Upper lobe of right lung (tissue), 1 donor: ENCODE measurements at regions not wholly inside any gene's neighbourhood (a gene's known extent, or its start where the extent isn't known, plus 50 kb on each side); places are given as distances from the start of the nearest gene placed in this dataset.

ENCODE experiments used
- ATAC-seq: fragments of 200-7000 bp; cut with Tn5 transposase; one replicate; pipeline ENCODE4 v1.9.1; 2020; ENCODE audit warnings: mild to moderate bottlenecking, moderate library complexity
- DNase-seq: peaks from one replicate; pipeline ENCODE4 v3.0.0-alpha.2; 2020
- H3K27ac ChIP-seq: fragments of 200-600 bp; one replicate; pipeline ENCODE4 v1.8.0; 2022
- H3K27me3 ChIP-seq: fragments of 200-600 bp; one replicate; pipeline ENCODE4 v1.8.0; 2022; ENCODE audit warnings: mild to moderate bottlenecking
- H3K36me3 ChIP-seq: fragments of 200-600 bp; one replicate; pipeline ENCODE4 v1.8.0; 2022
- H3K4me1 ChIP-seq: fragments of 200-600 bp; one replicate; pipeline ENCODE4 v1.8.0; 2022
- H3K4me3 ChIP-seq: fragments of 200-600 bp; one replicate; pipeline ENCODE4 v1.8.0; 2022; ENCODE audit warnings: mild to moderate bottlenecking
- H3K9me3 ChIP-seq: fragments of 200-600 bp; one replicate; pipeline ENCODE4 v1.8.0; 2022
- intact Hi-C: fragments of 100-400 bp; cut with DNase I; formaldehyde crosslinking; loops from one replicate; pipeline ENCODE4 v1.11.0; 2022
- TF ChIP-seq, protein P1 (sequence below): fragments of 200-600 bp; IDR thresholded peaks from one replicate; pipeline ENCODE4 v1.8.0; 2022; ENCODE audit warnings: antibody characterized with exemption
- donor health status: DM: no; HTN: yes; CAD: no; lungs with severe emphysema.

DNA sequence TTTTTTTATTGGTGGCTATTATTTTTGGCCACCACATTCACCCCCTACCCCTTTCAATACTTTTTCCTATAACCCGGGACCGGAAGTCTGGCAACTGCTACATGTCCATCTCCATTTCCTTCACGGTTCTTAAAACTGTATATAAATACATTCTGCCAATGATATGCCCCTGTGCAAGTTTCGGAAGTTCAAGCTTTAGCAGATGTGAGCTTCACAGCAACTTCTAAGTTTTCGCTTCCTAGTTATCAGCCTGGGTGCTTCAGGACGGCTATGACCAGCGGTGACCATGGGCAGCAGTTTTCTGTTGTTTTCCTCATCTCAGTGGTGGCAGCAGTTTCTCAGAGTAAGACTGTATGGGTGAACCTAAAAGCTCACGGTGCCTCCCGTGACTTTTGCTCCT lies 153.5 kb upstream of the NFE2L3 start:
- ATAC-seq (no peak), DNase-seq (no peak)
- Histone ChIP-seq H3K36me3 (no peaks in the 10 kb centered on the region), H3K4me3 (no peak overlapping the region), H3K9me3 (no peaks in the 10 kb centered on the region), H3K27me3 (peaks cover 4% of the 10 kb centered on the region), H3K27ac (no peak overlapping the region), H3K4me1 (no peaks in the 10 kb centered on the region)
- intact Hi-C loops, result no loop called here
- TF ChIP-seq, protein P1, sequence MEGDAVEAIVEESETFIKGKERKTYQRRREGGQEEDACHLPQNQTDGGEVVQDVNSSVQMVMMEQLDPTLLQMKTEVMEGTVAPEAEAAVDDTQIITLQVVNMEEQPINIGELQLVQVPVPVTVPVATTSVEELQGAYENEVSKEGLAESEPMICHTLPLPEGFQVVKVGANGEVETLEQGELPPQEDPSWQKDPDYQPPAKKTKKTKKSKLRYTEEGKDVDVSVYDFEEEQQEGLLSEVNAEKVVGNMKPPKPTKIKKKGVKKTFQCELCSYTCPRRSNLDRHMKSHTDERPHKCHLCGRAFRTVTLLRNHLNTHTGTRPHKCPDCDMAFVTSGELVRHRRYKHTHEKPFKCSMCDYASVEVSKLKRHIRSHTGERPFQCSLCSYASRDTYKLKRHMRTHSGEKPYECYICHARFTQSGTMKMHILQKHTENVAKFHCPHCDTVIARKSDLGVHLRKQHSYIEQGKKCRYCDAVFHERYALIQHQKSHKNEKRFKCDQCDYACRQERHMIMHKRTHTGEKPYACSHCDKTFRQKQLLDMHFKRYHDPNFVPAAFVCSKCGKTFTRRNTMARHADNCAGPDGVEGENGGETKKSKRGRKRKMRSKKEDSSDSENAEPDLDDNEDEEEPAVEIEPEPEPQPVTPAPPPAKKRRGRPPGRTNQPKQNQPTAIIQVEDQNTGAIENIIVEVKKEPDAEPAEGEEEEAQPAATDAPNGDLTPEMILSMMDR, result no peak

DNA sequence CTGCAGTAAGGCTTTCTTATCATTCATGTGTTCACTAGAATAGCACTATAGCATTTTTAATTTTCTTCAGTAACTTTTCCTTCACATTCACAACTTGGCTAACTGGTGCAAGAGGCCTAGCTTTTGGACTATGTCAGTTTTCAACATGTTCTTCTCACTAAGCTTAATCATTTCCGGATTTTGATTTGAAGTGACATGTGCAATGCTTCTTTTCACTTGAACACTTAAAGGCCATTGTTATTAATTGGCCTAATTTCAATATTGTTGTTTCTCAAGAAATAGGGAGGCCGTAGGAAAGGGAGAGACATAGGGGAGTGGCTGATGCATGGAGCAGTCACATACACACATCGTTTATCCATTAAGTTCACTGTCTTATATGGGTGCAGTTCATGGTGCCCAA lies 151.2 kb upstream of the NFE2L3 start:
- H3K9me3 ChIP-seq, result no peaks in the 10 kb centered on the region
- DNase-seq, result no peak
- intact Hi-C loops, result no loop called here
- TF ChIP-seq, protein P1, result no peak
- H3K4me3 ChIP-seq, result no peak overlapping the region
- no peaks in the 10 kb centered on the region for H3K36me3 ChIP-seq
- no peaks in the 10 kb centered on the region for H3K4me1 ChIP-seq
- H3K27ac ChIP-seq, result no peak overlapping the region
- no peak for ATAC-seq
- peaks cover 10% of the 10 kb centered on the region for H3K27me3 ChIP-seq

DNA sequence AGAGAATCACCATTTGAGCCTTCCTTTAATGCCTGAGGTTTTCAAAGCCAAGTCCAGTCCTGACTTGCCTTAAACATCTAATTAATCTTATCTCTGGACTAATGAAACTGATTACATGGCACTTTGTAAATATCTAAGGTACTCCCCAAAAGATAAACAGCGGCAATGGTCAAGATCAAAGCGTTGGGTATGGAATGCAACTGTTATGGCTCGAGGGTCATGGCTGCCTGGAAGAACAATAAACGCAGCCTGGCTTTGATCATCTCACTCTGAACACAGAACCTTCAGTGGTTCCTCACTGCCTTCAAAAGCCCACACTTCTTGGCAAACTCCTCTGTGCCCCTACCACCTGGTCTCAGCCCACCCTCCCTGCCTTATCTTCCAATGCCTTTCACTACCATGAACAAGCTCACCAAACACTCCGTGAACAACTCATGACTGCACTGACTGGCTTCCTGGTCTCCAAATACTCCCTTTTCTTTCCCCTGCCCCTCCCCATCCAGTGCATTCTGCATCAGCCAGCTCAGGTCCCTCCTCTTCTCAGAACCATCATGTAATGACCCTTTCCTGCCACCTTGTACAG lies 150.2 kb upstream of the NFE2L3 start:
- H3K4me3 ChIP-seq, result no peak overlapping the region
- intact Hi-C loops, result no loop called here

DNA sequence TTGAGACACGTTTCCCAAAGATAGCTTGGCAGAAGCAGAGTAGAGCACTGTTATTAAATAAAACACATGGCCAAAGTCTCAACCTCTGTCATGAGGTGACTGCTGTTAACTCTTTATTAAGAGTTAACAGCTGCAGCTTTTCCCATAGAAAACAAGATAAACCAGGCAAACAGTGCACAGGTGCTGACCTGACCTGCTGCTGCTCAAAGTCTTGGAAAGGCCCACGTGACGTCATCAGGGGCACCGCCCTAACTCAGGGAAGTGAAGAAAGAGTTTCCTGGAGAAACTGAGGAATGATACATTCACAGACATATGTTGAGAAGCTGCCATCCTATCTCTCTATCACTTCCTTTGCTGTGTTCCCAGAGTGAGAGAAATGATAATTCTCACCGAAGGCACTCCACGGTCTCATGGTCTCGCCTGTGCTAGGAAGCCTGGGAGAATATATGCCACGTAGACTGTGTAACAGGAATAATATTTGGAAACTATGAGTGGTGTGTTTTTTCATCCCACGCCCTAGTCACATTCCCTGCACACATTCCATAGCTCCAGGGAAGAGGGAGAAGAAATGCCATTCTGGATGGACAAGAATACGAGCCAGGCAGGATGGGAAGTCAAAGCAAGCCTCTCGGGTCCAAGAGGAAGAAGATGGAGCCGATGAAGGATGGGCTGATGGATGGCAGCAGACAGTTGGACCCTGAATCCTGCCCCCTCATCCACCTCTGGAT lies 146.2 kb upstream of the NFE2L3 start:
- Histone ChIP-seq H3K9me3 (no peaks in the 10 kb centered on the region), H3K36me3 (no peaks in the 10 kb centered on the region), H3K27me3 (peaks cover 10% of the 10 kb centered on the region), H3K4me1 (no peaks in the 10 kb centered on the region), H3K4me3 (no peak overlapping the region), H3K27ac (no peak overlapping the region)
- intact Hi-C loops, result no loop called here
- TF ChIP-seq, protein P1, result no peak
- ATAC-seq (no peak), DNase-seq (no peak)

More for the DNA sequence above, 150.2 kb upstream of the NFE2L3 start:
- DNase-seq (no peak), ATAC-seq (no peak)
- TF ChIP-seq, protein P1, result no peak
- H3K4me1 ChIP-seq, result no peaks in the 10 kb centered on the region
- peaks cover 10% of the 10 kb centered on the region for H3K27me3 ChIP-seq
- no peak overlapping the region for H3K27ac ChIP-seq
- no peaks in the 10 kb centered on the region for H3K9me3 ChIP-seq
- H3K36me3 ChIP-seq, result no peaks in the 10 kb centered on the region

DNA sequence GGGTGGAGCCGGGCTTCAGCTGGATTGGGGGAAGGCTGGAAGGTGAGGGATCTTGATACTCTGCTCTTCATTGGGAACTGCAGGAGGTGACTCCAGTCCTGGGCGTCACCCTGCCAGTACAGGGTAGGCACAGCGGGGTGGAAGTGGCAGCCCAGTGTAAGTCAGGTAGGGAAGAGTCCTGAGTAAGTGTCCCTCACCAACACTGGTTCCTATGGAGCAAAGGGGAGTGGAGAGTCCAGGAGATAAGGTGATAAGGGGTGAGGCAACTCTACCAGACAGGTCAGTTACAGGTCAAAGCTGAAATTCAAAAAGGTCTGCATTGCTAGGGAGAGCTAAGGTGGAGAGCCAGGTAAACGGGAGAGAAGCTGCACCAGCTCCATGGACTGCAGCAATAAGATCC lies 145.6 kb upstream of the NFE2L3 start:
- Histone ChIP-seq H3K36me3 (no peaks in the 10 kb centered on the region), H3K4me1 (no peaks in the 10 kb centered on the region), H3K9me3 (no peaks in the 10 kb centered on the region), H3K4me3 (no peak overlapping the region), H3K27ac (no peak overlapping the region), H3K27me3 (peaks cover 10% of the 10 kb centered on the region)
- intact Hi-C loops, result no loop called here
- no peak for DNase-seq
- TF ChIP-seq, protein P1, result no peak
- ATAC-seq, result no peak
